ENCODE measurements at regions not wholly inside any gene's neighbourhood (a gene's known extent, or its start where the extent isn't known, plus 50 kb on each side); places are given as distances from the start of the nearest gene placed in this dataset.
"Not testable (repeated sequence)": the region's sequence is repeated elsewhere in the genome, so short reads cannot be mapped to it uniquely, and the experiment has no call there.

DNA sequence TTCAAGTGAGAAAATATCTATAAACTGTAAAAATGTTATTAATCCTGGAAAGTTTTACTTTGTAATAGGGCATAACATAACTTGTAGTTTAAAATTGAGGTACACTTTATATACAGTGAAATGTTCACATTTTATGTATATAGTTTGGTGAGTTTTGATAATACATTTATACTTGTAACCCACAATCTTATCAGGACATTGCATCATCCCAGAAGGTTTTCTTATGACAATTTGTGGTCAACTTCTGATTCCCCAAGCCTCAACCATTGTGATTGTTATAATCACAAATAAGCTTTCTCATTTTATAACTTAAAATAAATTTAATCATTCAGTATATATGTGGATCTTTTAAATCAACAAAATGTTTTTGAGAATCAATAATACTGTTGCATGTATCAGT lies 151.1 kb downstream of the TFPI2 start:
- DNase-seq: no peak

DNA sequence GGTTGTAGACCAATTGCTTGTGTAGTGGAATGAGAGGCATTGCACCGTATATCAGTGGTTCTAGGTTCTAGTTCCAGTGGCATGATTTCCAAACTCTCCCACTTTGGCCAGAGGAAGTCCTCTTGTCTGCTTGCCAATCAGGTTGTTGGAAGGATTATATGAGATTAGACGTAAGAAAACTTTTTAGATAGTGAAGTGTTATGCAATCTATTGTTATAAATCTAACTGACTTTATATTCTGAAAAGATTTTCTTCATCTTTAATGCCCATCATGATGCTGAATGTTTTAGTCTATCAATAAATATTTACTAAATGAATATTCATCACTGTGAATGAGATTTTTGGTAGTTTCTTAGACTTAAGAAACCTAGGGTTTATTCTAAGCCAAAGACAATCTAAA lies 152.6 kb downstream of the TFPI2 start:
- no peak for DNase-seq

DNA sequence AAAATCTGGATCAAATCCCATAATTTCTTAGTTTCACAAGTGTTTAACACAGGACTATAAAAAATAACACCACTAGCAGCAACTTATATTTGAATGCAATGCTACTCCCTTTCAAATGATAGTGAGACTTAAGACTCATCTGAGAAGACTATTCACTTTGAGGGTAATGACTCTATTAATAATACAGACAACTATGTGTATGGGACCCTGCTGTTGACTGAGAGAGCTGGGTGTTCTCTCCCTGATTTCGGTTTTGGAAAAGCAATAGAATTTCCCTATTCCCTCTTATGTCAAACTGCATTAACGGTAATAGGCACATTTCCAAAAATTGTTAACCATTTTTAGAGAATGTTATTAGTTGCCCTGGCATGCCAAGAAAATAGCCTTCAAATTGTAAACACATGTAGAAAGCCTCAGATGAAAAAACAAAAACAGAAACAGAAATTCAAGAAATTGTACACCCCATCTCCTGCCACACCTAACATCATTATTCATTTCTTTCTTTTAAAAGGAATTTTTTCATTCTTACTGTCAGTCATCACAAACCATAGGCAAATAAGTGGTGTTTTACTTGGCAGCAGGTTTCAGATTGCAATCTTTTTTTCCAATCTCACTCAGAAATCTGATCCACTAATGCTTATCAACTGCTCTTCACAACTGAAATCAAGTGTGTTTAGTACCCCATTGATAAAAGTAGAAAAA lies 153.7 kb downstream of the TFPI2 start:
- DNase-seq: no peak

DNA sequence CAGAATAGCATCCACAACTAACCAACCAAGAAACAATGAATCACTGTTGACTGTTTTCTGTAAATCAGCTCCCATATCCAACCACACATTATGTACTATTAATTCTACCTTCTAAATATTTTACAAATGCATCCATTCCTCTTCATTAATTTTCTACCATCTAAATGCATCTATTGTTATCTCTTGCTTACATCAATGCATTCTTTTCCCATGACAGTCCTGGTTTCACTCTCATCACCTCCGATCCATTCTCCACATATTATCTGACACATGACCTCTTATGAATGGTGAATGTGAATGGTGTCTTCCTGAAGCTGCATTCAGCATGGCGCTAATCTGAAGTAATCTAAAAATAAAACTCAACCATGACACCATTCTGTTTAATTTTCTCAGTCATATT lies 153.8 kb upstream of the CALCR start:
- peak; percentile 21 for DNase-seq

GRCh38 chr7:93725954-93726353 lies 151.4 kb upstream of the CALCR start:
- no peak for DNase-seq

DNA sequence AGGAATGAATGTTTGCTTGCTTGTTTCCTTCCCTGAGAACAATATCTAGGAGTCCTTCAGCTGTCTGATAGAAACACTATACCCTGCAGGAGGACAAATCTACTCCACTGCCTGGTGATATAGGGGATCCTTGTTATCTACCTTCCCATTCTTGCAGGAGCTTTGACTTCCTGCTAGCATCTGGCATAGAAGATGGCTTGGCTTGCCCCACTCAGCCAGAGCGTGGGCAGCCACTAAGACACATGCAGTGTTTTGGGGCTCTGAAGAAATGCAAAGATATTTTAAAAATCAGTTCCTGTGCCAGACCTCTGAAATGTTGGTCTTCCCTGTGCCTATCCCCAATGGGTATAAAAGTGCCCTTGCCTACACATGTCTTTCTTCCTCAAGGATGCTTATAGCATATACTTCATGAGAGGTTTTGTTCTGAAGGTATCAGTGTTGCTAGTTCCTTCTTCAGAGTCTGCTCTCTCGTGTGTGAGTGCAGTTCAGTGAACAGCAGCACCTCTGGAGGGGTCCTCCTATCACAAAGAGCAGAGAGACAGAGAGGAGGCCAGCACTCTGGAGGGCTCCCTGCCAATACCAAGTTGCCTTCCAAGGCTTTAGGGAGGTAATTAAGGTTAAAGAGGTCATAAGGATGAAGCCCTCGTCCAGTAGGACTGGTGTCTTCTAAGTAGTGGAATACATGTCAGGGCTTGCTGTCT lies 149.1 kb upstream of the CALCR start:
- DNase-seq: no peak

- DNase-seq: no peak
These were observed 145.6 kb upstream of the CALCR start for GRCh38 chr7:93720106-93720505.

GRCh38 chr7:93719546-93719945 lies 145.0 kb upstream of the CALCR start:
- peak; percentile 66 for DNase-seq

GRCh38 chr7:93717217-93717900 lies 142.8 kb upstream of the CALCR start:
- peak; percentile 58 for DNase-seq

DNA sequence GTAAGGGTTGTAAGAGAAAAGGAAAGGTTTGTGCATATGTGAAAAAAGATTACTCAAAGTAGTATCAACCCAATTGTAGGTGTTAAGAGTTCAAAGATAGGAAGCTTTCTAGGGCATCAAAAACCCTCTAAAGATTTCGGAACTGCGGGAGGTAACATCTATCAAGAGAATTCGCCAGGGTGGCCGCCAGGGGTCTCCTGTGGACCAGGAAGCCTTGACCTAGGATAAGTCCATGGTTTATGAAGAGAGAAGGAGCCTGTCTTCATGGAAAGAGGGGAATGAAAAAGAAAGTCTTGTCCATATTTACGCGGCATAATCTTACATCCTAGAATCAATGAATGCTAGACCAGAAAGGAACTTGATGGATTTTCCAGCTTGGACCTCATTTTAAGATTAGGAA lies 140.7 kb upstream of the CALCR start:
- peak; percentile 32 for DNase-seq

- DNase-seq: no peak
These were observed 137.4 kb upstream of the CALCR start for GRCh38 chr7:93711926-93712325.

DNA sequence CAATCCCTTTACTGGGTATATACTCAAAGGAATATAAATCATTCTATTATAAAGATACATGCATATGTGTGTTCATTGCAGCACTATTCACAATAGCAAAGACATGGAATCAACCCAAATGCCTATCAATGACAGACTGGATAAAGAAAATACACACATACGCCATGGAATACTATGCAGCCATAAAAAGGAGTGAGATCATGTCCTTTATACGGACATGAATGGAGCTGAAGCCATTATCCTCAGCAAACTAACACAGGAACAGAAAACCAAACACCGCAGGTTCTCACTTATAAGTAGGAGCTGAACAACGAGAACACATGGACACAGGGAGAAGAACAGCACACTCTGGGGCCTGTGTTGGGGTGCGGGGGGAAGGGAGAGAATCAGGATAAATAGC lies 133.7 kb upstream of the CALCR start:
- DNase-seq: not testable (repeated sequence)

- no peak for DNase-seq
These were observed 132.7 kb upstream of the CALCR start for GRCh38 chr7:93707249-93707648.

DNA sequence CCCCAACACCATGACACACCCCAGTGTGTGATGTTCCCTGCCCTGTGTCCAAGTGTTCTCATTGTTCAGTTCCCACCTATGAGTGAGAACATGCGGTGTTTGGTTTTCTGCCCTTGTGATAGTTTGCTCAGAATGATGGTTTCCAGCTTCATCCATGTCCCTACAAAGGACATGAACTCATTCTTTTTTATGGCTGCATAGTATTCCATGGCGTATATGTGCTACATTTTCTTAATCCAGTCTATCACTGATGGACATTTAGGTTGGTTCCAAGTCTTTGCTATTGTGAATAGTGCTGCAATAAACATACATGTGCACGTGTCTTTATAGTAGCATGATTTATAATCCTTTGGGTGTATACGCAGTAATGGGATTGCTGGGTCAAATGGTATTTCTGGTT lies 131.6 kb upstream of the CALCR start:
- not testable (repeated sequence) for DNase-seq

- DNase-seq: no peak
These were observed 129.7 kb upstream of the CALCR start for GRCh38 chr7:93704217-93704616.

GRCh38 chr7:93697901-93698300 lies 123.4 kb upstream of the CALCR start:
- no peak for DNase-seq

DNA sequence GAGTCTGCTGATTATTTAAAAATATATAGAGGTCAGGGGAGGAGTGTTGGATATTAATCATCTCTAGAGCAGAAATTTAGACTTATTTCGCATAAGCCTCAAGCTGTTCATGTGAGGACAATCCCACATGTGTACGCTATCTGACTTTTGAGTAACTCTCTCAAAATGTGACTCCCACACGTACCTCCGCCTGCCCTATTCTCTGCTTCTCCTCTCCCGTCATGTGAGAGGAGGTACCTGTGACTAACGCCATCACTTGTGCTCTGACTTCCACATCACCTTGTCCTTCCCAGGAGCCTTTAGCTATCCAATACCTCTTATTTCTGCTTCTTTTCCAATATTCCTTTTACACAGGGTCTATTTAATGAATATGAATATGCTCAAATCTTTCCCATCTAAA lies 119.3 kb upstream of the CALCR start:
- no peak for DNase-seq

DNA sequence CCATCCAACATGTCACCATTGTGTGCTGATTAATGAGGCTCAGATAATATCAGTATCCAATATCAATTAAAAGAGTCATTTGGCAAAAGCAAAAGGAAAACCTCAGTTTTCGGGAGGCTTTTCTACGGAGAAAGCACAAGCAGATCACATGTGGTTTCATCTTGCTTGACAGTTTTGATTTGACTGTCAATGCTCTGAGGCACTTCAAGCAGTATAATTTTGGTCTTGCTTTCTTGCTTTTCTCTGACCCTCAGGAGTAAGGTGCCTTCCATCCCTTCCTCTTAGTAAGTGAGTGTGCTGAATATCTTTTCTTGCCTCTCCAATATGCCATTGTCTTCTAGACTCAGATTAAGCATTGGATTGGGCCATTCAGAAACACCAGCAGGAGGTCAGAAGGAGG lies 115.5 kb upstream of the CALCR start:
- DNase-seq: no peak

DNA sequence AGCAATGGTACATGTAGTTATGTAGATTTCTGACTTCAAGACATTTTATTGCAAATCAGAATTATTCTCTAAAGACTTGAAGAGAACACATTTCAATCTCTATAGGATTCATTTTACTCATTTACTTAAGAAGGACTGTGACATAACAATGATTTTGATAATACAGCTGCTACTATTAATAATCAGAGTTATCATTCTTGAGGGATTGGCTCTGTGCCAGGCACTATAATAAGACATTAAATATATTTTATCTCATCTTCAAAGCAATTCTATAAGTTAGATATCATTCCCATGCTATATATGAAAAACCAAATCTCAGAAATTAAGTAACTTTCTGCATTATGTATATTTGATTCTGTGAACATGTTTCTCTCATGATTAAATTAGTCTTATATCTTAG lies 103.7 kb upstream of the CALCR start:
- DNase-seq: no peak

DNA sequence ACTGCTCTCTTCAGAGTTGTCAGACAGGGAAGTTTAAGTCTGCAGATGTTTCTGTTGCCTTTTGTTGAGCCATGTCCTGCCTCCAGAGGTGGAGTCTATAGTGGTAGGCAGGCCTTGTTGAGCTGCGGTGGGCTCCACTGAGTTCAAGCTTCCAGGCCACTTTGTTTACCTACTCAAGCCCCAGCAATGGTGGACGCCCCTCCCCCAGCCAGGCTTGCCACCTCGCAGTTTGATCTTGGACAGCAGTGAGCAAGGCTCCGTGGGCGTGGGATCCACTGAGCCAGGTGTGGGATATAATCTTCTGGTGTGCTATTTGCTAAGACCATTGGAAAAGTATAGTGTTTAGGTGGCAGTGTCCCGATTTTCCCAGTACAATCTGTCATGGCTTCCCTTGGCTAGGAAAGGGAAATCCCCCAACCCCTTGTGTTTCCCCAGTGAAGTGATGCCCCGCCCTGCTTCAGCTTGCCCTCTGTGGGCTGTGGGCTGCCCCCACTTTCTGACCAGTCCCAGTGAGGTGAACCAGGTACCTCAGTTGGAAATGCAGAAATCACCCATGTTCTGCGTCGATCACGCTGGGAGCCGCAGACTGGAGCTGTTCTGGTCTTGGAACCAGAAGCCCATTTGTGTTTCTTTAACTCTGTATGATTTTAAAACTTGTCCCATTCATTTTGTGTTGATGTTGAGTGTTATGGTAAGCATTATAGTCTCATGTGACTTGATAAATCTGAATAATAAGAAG lies 89.2 kb upstream of the CALCR start:
- DNase-seq: no peak

DNA sequence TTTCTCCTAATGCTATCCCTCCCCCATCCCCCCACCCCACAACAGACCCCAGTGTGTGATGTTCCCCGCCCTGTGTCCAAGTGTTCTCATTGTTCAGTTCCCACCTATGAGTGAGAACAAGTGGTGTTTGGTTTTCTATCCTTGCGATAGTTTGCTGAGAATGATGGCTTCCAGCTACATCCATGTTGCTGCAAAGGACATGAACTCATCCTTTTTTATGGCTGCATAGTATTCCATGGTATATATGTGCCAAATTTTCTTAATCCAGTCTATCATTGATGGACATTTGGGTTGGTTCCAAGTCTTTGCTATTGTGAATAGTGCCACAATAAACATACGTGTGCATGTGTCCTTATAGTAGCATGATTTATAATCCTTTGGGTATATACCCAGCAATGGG lies 83.6 kb upstream of the CALCR start:
- not testable (repeated sequence) for DNase-seq

DNA sequence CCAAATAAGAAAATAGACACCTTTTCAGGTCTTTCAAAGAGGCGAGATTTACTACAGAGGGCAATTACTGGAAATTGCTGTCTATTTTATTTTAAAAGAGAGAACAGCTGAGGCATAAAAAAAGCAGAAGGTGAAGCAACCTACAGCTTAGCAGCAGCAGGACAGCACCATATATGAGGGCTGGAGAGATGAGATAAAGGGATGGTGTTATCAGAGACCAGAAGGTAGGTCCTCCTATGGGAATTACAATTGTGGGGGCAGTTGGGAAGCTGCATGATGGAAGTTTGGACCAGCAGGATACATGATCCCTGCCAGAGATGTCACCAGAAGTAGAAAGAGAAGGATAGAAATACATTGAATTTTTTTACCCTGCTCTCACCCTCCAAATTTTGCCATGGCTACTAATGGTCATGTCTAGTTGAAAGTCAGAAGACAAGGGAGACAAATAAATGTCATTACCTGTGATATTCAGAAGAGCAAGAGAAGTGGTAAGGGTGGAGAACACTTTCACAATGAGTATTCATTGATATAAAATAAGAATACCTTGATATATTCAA lies 77.2 kb upstream of the CALCR start:
- DNase-seq: no peak

DNA sequence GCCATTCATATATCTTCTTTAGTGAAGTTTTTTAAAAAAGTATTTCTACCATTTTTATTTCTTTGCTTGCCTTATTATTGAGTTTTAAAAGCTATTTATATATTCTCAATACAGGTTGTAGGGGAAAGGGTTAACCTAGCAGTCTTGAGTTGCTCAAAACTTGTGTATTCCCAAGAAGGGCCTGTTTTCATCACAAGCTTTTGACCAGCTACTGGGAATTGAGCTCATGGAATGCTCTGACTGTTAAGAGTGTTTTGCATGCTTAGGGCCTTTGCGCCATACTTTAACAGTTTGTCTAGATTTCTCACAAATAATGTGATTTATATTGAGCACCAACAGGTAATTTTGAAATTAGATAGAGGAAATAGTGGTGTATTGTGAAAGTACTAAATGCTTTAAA lies 72.0 kb upstream of the CALCR start:
- DNase-seq: no peak

All from fibroblast of skin of abdomen (primary cell).